Panc1 (cell line): ENCODE measurements at regions not wholly inside any gene's neighbourhood (a gene's known extent, or its start where the extent isn't known, plus 50 kb on each side); places are given as distances from the start of the nearest gene placed in this dataset.

Source experiments
- ATAC-seq: fragments of 200-7000 bp; cut with Tn5 transposase; 2 replicates; pipeline ENCODE4 v1.9.1; 2020; ENCODE audit warnings: mild to moderate bottlenecking, moderate library complexity
- BruUV-seq: library from RNA; stranded (reverse); fragments of 400-500 nt; replicated peaks from 2 replicates; lab custom pipeline; 2021; lab: Mats Ljungman, UMichigan
- CTCF ChIA-PET: fragments of 300-600 bp; sonication (Branson Sonifier 250); formaldehyde crosslinking; loops from one replicate; lab custom pipeline; 2022; ENCODE audit warnings: antibody characterized with exemption; lab: Charles Lee
- POLR2A ChIA-PET: fragments of 300-600 bp; sonication (Branson Sonifier 250); formaldehyde crosslinking; loops from one replicate; lab custom pipeline; 2022; ENCODE audit warnings: antibody characterized with exemption; lab: Charles Lee
- DNase-seq: peaks from one replicate; pipeline ENCODE4 v3.0.0-alpha.2; 2010; ENCODE audit warnings: low read depth, low spot score
- H3K27ac ChIP-seq: 2 replicates; pipeline ENCODE4 v1.5.1; 2011; ENCODE audit warnings: mild to moderate bottlenecking, low read length, inconsistent platforms
- H3K27me3 ChIP-seq: fragments of 200-500 bp; sonication (Bioruptor generic); 2 replicates; pipeline ENCODE4 v1.6.0; 2014; ENCODE audit warnings: low read length, inconsistent platforms; ENCODE audit not compliant: control insufficient read depth, insufficient read depth
- H3K36me3 ChIP-seq: fragments of 200-500 bp; sonication (Bioruptor generic); 2 replicates; pipeline ENCODE4 v1.5.1; 2014; ENCODE audit warnings: inconsistent platforms, mild to moderate bottlenecking, low read length, moderate library complexity; ENCODE audit not compliant: control insufficient read depth, insufficient read depth
- H3K4me1 ChIP-seq: 2 replicates; pipeline ENCODE4 v1.5.1; 2011; ENCODE audit warnings: inconsistent platforms, mild to moderate bottlenecking, low read length, moderate library complexity; ENCODE audit not compliant: control insufficient read depth, insufficient read depth
- H3K4me3 ChIP-seq, 2 experiments: 2 replicates each; pipeline ENCODE4 v1.5.1; 2011 to 2012; ENCODE audit warnings: low read depth in 2 of 2, low read length in 2 of 2, mild to moderate bottlenecking in 2 of 2, inconsistent platforms in 1 of 2, moderate library complexity in 1 of 2
- H3K9me3 ChIP-seq: fragments of 200-500 bp; sonication (Bioruptor generic); 2 replicates; pipeline ENCODE4 v1.5.1; 2014; ENCODE audit warnings: low read depth, mild to moderate bottlenecking, inconsistent platforms, low read length, moderate library complexity; ENCODE audit not compliant: control insufficient read depth, insufficient read depth
- POLR2AphosphoS5 ChIP-seq: IDR thresholded peaks from 2 replicates; pipeline ENCODE4 v1.6.1; 2012; ENCODE audit warnings: mild to moderate bottlenecking, low read depth, low read length, moderate library complexity
- REST ChIP-seq, 2 experiments: IDR thresholded peaks; 2 replicates each; pipeline ENCODE4 v1.6.1; 2011 to 2012; ENCODE audit warnings: low read depth in 2 of 2, control low read depth in 1 of 2, low read length in 1 of 2, mild to moderate bottlenecking in 1 of 2, moderate library complexity in 1 of 2; ENCODE audit not compliant: insufficient read depth in 1 of 2
- SIN3A ChIP-seq: IDR thresholded peaks from 2 replicates; pipeline ENCODE4 v1.6.1; 2012; ENCODE audit warnings: low read depth, mild to moderate bottlenecking, low read length, moderate library complexity, borderline replicate concordance; ENCODE audit not compliant: insufficient read depth
- TCF7L2 ChIP-seq: IDR thresholded peaks from 2 replicates; pipeline ENCODE4 v1.6.1; 2011; ENCODE audit warnings: mild to moderate bottlenecking, low read depth, low read length, inconsistent platforms
- in situ Hi-C: cut with HindIII; loops from 2 replicates; pipeline ENCODE4 v1.10.0; 2016; ENCODE audit warnings: low sequenced_read_pairs, low pct_unique_long_range_greater_than_20kb
- intact Hi-C: fragments of 100-400 bp; cut with micrococcal nuclease; formaldehyde crosslinking; loops from one replicate; pipeline ENCODE4 v1.10.0; 2022; ENCODE audit not compliant: unreplicated experiment
- TF ChIP-seq, protein P1 (sequence below): fragments of 450-650 bp; IDR thresholded peaks from 2 replicates; pipeline ENCODE4 v1.5.1; 2017; ENCODE audit warnings: mild to moderate bottlenecking

- Histone ChIP-seq H3K27ac (no peak overlapping the region), H3K27me3 (no peaks in the 10 kb centered on the region)
These were observed 1300.9 kb upstream of the DIAPH2 start for GRCh38 chrX:95383778-95384177.

DNA sequence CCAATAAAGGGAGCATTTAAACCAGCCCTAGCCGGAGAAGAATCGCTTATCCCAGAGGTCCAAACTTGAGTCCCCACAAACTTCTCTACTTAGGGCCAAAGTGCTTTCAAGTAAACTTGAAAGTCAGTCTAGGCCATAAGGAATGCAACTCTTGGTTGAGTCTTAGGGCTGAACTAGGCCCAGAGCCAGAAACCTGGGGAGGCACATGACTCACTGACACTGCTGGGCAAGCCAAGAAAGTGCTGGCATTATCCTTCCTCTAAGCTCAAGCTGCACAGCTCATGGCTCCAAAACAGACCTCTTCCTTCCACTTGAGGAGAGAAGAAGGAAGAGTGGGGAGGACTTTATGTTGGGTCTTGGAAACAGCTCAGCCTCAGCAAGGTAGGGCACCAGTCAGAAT is 1257.3 kb upstream of the DIAPH2 start:
- CTCF ChIA-PET = no interaction called here
- Histone ChIP-seq H3K27me3 (no peaks in the 10 kb centered on the region), H3K27ac (no peak overlapping the region), H3K36me3 (no peaks in the 10 kb centered on the region), H3K9me3 (no peaks in the 10 kb centered on the region), H3K4me1 (no peaks in the 10 kb centered on the region), H3K4me3 (no peak overlapping the region)
- intact Hi-C loops = no loop called here
- no peak for ATAC-seq
- POLR2A ChIA-PET = no interaction called here
- no peak for TF ChIP-seq TCF7L2
- no peak for TF ChIP-seq POLR2AphosphoS5
- TF ChIP-seq SIN3A = no peak
- TF ChIP-seq REST (IDR thresholded peaks at IDR 0.05; ENCODE audit: insufficient read depth in 1 of 2, low read depth in 2 of 2, low read length in 1 of 2) = no peak
- TF ChIP-seq, protein P1, sequence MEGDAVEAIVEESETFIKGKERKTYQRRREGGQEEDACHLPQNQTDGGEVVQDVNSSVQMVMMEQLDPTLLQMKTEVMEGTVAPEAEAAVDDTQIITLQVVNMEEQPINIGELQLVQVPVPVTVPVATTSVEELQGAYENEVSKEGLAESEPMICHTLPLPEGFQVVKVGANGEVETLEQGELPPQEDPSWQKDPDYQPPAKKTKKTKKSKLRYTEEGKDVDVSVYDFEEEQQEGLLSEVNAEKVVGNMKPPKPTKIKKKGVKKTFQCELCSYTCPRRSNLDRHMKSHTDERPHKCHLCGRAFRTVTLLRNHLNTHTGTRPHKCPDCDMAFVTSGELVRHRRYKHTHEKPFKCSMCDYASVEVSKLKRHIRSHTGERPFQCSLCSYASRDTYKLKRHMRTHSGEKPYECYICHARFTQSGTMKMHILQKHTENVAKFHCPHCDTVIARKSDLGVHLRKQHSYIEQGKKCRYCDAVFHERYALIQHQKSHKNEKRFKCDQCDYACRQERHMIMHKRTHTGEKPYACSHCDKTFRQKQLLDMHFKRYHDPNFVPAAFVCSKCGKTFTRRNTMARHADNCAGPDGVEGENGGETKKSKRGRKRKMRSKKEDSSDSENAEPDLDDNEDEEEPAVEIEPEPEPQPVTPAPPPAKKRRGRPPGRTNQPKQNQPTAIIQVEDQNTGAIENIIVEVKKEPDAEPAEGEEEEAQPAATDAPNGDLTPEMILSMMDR = no peak
- no TSS peak for BruUV-seq
- in situ Hi-C loops = no loop called here
- no peak for DNase-seq

More at GRCh38 chrX:95383778-95384177, 1300.9 kb upstream of the DIAPH2 start:
- intact Hi-C loops = no loop called here
- ChIA-PET CTCF (no interaction called here), POLR2A (no interaction called here)
- Histone ChIP-seq H3K4me3 (no peak overlapping the region), H3K4me1 (no peaks in the 10 kb centered on the region), H3K9me3 (no peaks in the 10 kb centered on the region), H3K36me3 (no peaks in the 10 kb centered on the region)
- DNase-seq (no peak), ATAC-seq (no peak)
- no TSS peak for BruUV-seq
- in situ Hi-C loops = no loop called here
- TF ChIP-seq, protein P1 = no peak
- no peak for TF ChIP-seq SIN3A
- no peak for TF ChIP-seq TCF7L2
- no peak for TF ChIP-seq POLR2AphosphoS5
- TF ChIP-seq REST (IDR thresholded peaks at IDR 0.05; ENCODE audit: insufficient read depth in 1 of 2, low read depth in 2 of 2, low read length in 1 of 2) = no peak
